SKM-1 treated with dmso at 0.1 percent for 144 hours (cell line): ENCODE measurements at regions not wholly inside any gene's neighbourhood (a gene's known extent, or its start where the extent isn't known, plus 50 kb on each side); places are given as distances from the start of the nearest gene placed in this dataset.
"Not testable (repeated sequence)": the region's sequence is repeated elsewhere in the genome, so short reads cannot be mapped to it uniquely, and the experiment has no call there.

Source experiments
- DNase-seq: peaks from one replicate; lab custom pipeline; 2025; ENCODE audit not compliant: unreplicated experiment; lab: John Stamatoyannopoulos, UW

- no peak for DNase-seq
Observed at GRCh38 chr6:49284180-49284579, 178.9 kb downstream of the MMUT start.

GRCh38 chr6:49274809-49275769 is 188.0 kb downstream of the MMUT start:
- DNase-seq: not testable (repeated sequence)

GRCh38 chr6:49269190-49269589 is 193.9 kb downstream of the MMUT start:
- no peak for DNase-seq

DNA sequence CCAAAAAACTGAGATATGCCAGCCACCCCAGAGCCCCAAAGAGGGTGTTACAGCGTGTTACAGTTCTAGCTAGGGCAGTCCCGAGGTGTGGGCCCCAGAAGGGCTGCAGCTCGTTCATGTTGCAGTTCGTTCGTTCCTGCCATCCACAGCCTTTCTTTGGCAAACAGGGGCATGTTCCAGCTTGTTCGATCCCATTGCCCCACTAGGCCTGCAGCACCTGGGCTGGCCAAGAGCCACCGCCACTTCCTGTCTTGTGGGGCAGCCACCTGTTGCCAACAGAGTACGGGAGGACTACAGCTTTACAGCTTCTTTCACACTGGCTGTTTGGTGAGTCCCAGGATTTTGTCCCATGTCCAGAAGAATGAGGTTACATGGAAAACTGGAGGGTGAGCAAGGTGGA is 198.1 kb downstream of the MMUT start:
- DNase-seq: no peak

- no peak for DNase-seq
Observed at GRCh38 chr6:49264496-49264895, 198.6 kb downstream of the MMUT start.

DNA sequence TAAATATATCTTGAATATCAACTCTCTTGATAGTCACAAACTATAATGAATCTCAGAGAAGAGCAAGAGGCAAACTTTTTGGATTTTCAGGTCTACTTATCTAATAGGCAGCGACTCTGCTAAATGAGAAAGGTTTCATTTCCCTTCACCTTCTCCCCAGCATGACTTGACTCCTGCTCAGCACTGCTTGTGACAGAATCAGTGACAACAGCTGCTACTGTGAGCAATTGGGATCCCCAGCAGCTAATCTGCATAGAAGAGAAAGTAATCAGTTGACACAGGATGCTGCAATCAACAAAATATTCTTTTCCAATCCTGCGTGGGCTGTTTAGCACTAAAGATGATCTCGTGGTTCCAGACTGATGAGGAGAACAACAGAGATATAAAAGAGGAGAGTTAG is 205.5 kb downstream of the MMUT start:
- DNase-seq: no peak

DNA sequence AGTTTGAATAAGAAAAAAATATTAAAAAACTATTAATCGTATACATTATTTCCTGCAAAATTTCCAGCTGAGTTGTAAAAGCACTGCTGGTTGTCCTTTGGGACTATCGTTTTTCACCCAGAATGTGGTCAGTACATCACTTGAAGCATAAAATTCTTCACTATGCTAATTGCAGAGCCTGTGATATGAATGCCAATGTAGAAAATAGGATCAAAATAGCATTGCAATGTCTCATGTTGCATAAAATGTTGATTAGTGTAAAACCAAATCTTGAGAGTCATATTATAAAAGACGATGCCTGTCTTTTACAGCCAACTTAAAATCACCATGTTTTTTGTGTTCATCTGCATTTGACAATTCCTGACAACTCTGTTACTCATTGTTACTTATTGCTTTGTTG is 207.7 kb downstream of the MMUT start:
- no peak for DNase-seq

DNA sequence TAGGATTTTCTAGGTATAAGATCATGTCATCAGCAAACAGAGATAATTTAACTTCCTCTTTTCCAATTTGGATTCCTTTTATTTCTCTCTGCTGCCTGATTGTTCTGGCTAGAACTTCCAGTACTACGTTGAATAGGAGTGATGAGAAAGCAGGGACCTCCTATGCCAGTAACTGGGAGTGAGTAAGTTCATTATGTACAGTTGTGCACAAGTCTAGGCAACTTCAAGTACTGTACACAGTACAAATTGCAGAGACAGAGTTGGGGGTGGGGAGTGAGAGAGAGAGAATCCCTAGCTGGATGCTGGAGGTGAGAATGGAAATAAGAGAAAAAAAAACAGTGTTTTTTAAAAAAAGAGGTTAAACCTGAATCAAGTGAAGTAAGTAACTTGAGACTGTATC is 210.2 kb downstream of the MMUT start:
- DNase-seq: no peak

GRCh38 chr6:49233483-49233882 is 229.6 kb downstream of the MMUT start:
- no peak for DNase-seq

GRCh38 chr6:49225471-49225870 is 237.6 kb downstream of the MMUT start:
- DNase-seq: peak; percentile 19

- DNase-seq: no peak
Observed at GRCh38 chr6:49220293-49220692, 242.8 kb downstream of the MMUT start.

GRCh38 chr6:49205526-49205925 is 257.5 kb downstream of the MMUT start:
- no peak for DNase-seq

DNA sequence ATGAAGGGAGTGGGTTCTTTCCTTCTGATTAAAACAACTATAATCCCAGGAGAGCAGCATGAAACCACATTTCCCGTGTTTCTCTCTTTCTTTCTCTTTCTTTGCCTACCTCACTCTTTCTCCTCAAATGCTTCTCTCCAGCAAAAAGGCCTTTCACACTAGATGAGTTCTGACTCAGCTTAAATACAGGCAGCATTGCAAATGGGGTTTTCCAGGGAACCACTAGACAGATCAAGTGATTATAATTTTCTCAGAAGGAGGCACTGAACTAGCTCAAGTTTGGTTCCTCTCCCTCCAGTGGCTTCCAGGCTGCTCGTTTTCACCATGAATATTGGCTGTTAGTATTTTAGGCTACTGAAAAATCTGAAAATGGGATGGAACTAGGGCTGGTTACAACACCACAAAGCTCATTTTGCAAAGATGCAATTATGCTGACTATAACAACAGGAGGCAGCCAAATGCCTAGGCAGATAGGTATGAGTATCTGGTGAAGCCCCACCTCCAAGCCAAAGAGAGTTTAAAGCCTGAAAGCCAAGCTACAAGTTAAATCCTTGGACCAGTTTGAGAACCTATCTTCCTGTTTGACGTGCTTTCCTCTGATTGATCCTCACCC is 260.0 kb downstream of the MMUT start:
- DNase-seq: no peak

- no peak for DNase-seq
Observed at GRCh38 chr6:49198015-49198414, 265.0 kb downstream of the MMUT start.

DNA sequence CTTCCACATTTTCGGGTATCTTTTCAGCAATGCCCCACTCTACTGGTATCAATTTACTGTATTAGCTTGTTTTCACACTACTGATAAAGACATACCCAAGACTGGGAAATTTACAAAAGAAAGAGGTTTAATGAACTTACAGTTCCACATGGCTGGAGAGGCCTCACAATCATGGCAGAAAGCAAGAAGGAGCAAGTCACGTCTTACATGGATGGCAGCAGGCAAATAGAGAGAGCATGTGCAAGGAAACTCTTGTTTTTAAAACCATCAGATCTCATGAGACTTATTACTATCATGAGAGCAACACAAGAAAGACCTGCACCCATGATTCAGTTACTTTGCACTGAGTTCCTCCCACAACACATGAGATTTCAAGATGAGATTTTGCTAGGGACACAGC is 300.7 kb downstream of the MMUT start:
- not testable (repeated sequence) for DNase-seq

DNA sequence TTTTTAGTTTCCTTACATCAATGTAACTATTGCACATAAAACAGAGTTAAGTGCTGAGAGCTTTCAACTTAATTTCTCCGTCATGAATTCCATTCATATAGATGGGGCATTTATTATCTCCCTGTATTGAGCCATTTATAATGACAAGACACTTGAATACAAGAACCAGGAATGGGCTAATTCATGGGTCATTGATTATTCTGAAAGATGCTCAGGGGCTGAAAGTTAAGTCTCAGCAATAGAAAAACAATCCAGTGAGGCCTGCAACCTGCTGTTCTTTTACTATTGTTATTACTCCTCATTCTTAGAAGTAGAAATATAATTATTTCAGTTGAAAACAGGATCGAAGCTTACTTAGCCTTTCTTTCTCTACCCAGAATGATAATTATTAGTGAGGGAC is 307.7 kb downstream of the MMUT start:
- DNase-seq: no peak

GRCh38 chr6:49151957-49152356 is 311.1 kb downstream of the MMUT start:
- no peak for DNase-seq

GRCh38 chr6:49151461-49151860 is 311.6 kb downstream of the MMUT start:
- no peak for DNase-seq

DNA sequence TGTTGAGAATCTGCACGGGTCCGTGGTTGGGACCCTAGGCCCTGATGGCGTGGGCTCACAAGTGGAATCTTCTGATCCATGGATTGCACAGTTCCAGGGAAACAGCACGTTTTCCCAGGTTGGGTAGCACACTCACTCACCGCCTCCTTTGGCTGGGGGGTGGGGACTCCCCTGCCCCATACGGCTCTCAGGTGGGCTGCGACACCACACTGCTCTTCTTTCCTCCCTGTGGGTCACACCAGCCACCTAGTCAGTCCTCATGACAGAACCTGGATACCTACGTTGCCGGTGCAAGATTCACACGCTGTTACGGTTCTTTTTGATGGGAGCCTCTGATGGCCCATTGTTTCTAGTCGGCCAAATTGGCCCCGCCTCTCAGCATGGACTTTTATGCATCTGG is 312.0 kb downstream of the MMUT start:
- no peak for DNase-seq

DNA sequence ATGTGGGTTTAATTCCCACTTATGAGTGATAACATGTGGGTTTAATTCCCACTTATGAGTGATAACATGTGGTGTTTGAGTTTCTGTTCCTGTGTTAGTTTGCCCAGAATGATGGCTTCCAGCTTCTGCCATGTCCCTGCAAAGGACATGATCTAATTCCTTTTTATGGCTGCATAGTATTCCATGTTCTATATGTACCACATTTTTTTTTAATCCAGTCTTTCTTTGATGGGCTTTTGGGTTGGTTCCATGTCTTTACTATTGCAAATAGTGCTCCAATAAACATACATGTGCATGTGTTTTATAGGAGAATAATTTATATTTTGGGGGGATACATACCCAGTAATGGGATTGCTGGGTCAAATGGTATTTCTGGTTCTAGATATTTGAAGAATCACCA is 317.8 kb downstream of the MMUT start:
- DNase-seq: no peak

GRCh38 chr6:49142421-49143151 is 320.5 kb downstream of the MMUT start:
- DNase-seq: no peak

GRCh38 chr6:49121970-49122369 is 341.1 kb downstream of the MMUT start:
- DNase-seq: no peak
